AG09319 (cell line): ENCODE measurements at regions not wholly inside any gene's neighbourhood (a gene's known extent, or its start where the extent isn't known, plus 50 kb on each side); places are given as distances from the start of the nearest gene placed in this dataset.

Experiments used
- DNase-seq: peaks from one replicate; pipeline ENCODE4 v3.0.0-alpha.2; 2010; ENCODE audit warnings: low read depth; ENCODE audit errors: extremely low read depth
- TF ChIP-seq, protein P1 (sequence below): IDR thresholded peaks from 2 replicates; pipeline ENCODE4 v1.5.1; 2011; ENCODE audit warnings: low read depth, mild to moderate bottlenecking, inconsistent platforms, low read length, moderate library complexity

DNA sequence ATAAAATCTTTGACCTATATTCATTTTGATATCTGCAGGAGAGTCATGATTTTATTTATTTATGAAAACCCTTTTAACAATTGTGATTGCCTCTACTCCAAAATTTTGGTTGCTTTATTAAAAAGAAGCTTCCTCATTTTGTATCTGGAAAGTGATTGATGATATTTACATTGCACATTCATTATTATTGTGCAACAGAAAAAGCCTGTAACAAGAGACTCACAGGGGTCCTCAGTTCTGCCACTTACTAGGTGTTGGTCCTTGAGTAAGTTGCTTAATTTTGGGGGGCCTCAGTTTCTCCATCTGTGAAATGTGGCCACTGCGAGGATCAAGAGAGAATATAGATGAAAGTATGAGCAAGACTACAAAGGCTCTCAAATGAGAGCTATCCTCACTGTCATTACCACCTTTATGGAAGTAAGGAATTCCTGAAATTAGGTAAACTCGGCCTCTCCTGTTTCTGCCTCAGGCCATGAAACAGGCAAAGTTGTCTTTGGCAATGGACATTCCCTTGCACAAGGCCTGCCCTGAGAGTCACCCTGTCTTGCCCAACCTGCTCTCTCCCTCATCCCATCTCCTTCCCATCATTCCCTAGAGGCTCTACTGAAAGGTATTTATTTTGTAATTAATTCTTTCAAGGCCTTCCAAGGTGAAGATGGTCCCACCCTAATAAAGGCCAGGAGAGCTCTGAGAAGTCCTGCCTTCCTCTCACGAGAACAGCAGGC is 66.1 kb upstream of the ABLIM1 start:
- TF ChIP-seq, protein P1, sequence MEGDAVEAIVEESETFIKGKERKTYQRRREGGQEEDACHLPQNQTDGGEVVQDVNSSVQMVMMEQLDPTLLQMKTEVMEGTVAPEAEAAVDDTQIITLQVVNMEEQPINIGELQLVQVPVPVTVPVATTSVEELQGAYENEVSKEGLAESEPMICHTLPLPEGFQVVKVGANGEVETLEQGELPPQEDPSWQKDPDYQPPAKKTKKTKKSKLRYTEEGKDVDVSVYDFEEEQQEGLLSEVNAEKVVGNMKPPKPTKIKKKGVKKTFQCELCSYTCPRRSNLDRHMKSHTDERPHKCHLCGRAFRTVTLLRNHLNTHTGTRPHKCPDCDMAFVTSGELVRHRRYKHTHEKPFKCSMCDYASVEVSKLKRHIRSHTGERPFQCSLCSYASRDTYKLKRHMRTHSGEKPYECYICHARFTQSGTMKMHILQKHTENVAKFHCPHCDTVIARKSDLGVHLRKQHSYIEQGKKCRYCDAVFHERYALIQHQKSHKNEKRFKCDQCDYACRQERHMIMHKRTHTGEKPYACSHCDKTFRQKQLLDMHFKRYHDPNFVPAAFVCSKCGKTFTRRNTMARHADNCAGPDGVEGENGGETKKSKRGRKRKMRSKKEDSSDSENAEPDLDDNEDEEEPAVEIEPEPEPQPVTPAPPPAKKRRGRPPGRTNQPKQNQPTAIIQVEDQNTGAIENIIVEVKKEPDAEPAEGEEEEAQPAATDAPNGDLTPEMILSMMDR: no peak
- no peak for DNase-seq

DNA sequence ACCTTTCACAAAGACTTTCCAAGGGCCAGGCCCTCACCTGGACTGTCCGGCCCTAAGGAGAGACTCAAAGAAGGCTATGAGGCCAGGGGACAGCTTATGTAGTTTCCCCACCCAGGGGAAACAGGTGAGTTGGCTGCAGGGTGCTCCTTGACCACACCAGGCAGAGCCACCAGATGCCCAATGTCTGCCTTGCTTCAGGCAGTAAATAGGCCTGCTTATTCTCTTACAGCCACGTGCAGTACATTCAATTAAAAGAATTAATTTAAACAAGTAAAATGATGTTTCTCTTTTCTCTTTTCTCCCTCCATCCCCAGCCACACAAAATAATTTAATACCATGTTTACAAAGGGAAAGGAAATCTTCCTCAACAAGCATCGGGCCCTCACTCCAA is 66.6 kb upstream of the ABLIM1 start:
- DNase-seq: no peak
- TF ChIP-seq, protein P1: no peak

DNA sequence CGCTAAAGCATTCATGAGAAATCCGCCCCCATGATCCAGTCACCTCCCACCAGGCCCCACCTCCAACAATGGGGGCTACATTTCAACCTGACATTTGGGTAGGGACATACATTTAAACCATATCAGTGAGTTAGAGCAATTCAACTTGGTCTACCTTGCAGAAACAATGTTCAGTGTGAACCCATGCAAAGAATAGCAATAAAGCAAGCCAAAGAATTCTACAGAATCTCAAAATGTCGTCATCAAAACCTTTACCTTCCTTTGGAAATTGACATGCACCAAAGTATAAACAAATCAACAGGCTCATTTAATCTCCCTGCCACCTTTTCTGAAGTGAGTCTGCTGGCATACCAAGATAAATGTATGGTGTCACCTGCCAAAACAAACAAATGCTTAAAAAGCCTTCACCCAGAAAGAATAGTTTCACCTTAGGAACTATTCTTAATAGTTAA is 68.8 kb upstream of the ABLIM1 start:
- no peak for DNase-seq
- TF ChIP-seq, protein P1: no peak

DNA sequence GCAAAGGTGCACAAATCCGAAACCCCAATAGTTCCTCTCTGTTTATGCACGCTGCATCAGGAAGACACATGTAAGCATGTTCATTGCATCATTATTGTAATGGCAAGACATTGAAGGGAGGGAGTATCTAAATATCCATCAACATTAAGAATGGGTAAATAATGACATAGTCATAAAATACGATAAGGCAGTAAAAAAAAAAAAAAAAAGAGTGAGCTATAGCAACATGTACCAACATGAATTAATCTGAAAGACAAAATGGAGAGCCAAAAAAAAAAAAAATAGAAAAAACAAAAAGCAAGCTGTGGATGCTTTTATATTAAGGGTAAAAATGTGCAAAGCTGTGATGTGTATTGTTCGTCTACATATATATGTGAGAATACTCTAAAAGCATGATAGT is 70.2 kb upstream of the ABLIM1 start:
- no peak for DNase-seq
- TF ChIP-seq, protein P1: no peak

DNA sequence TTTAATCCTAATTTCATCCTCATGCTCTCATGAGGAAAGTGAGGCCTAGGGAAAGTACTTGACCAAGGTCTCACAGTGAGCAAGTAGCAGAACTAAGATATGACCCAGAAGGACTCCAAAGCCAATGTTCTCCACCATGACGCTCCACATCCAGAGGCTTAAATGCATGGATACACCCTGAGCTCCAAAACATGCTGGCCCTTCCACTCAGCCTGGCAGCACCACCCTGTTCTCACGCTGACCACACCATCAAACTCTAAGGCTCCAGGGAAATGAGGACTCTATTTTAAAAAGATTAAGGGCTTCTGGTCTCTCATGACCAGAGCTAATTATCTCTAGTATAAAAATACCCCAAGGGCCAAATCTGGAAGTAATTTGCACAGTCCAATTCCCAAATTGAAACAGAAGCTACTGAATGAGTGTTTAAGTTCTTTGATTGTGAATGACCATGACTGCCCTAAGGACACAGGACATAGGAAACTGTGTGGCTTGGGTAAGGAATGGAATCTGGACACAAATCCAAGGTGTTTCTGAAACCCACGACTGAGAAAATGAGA is 71.1 kb upstream of the ABLIM1 start:
- no peak for DNase-seq
- TF ChIP-seq, protein P1: no peak

DNA sequence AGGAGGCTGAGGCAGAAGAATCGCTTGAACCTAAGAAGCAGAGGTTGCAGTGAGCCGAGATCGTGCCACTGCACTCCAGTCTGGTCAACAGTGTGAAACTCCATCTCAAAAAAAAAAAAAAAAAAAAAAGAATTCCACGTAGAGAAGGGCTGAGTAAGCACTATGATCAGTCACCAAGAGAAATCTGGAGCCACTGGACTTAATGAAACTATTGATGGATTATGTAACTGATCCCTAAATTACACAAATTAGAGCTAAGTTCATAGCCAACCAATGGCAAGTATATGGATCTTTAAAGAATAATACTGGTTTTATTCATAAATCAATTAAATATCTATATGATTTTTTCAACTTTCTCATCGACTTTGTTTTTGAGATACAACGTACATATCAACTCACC is 72.2 kb upstream of the ABLIM1 start:
- DNase-seq: no peak
- TF ChIP-seq, protein P1: no peak

DNA sequence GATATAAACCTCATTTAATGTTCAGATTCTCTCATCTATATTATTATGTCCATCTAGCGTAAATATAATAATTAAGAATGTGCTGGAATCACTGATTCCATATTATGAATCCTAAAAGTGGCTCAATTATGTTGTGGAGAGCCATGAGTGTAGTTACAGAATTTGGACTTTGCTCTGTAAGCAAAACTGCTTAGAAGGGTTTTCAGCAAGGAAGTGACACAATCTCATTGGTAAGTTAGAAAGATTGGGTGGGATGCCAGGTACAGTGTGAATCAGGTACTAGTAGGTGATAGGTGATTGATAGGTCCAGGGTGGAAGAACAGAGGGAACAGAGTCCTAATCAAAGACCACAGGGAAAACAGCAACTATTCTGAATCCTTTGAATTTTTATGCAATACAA is 74.9 kb upstream of the ABLIM1 start:
- DNase-seq: no peak
- TF ChIP-seq, protein P1: no peak
